ENCODE measurements at regions not wholly inside any gene's neighbourhood (a gene's known extent, or its start where the extent isn't known, plus 50 kb on each side); places are given as distances from the start of the nearest gene placed in this dataset.

DNA sequence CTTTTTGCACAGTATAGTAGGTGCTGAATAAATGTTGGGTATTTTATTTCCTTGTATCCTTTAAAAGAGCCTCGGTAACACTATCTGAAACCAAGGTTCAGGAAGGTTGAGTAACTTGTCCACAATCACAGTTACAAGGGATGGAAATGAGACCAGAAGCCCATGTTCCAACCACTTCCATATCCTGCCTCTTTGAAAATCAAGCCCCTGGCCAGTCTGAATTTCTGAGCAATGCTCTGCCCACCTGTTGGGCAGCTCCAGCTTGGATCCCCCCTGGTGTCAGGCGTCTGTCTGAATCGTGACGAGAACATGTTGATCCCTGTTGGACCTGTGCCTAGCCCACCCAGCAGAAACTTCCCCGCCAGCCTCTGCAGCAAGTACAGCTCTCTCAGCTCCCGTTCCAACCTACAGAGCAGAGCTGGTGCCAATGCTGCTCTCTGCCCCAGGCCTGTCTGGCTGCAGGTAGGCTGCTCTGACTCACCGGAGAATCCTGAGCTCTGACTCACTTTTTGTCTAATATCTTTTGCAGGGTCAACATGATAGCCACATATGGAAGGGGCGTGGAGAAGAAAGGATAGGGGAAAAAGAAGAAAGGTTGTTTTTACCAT lies 595.5 kb downstream of the INHBA start:
- TF ChIP-seq CEBPB (IDR thresholded peaks at IDR 0.05) = no peak
- no peak for TF ChIP-seq REST (IDR thresholded peaks at IDR 0.05; ENCODE audit: low read depth)
- TF ChIP-seq YY1 (IDR thresholded peaks at IDR 0.05; ENCODE audit: low read depth) = no peak
- TF ChIP-seq TAF1 (IDR thresholded peaks at IDR 0.05; ENCODE audit: low read depth) = no peak
- TF ChIP-seq EGR1 (IDR thresholded peaks at IDR 0.05) = no peak
- TF ChIP-seq RAD21 (IDR thresholded peaks at IDR 0.05; ENCODE audit: low read depth) = no peak
- TF ChIP-seq CREB1 (IDR thresholded peaks at IDR 0.05; ENCODE audit: low read depth) = no peak
- TF ChIP-seq ZBTB7A (IDR thresholded peaks at IDR 0.05; ENCODE audit: low read depth) = no peak
- peak; percentile 49; the same call in 1 of the 2 replicates for TF ChIP-seq TEAD4 (IDR thresholded peaks at IDR 0.05)
- TF ChIP-seq FOXM1 (IDR thresholded peaks at IDR 0.05; ENCODE audit: borderline replicate concordance, low read depth) = no peak
- peak; percentile 12; the same call in 1 of the 2 replicates for TF ChIP-seq EP300 (IDR thresholded peaks at IDR 0.05; ENCODE audit: borderline replicate concordance)
- TF ChIP-seq, protein P1, sequence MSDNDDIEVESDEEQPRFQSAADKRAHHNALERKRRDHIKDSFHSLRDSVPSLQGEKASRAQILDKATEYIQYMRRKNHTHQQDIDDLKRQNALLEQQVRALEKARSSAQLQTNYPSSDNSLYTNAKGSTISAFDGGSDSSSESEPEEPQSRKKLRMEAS (IDR thresholded peaks at IDR 0.05) = no peak

Measured in Ishikawa (cell line).